AG10803 (cell line): ENCODE measurements at regions not wholly inside any gene's neighbourhood (a gene's known extent, or its start where the extent isn't known, plus 50 kb on each side); places are given as distances from the start of the nearest gene placed in this dataset.

ENCODE experiments used
- DNase-seq: peaks from one replicate; pipeline ENCODE4 v3.0.0; 2010; ENCODE audit warnings: low read depth
- H3K4me3 ChIP-seq: 2 replicates; pipeline ENCODE4 v1.5.1; 2011; ENCODE audit warnings: mild to moderate bottlenecking, low read length, control low read depth
- TF ChIP-seq, protein P1 (sequence below): conservative IDR thresholded peaks from 2 replicates; pipeline ENCODE4 v1.5.1; 2011; ENCODE audit warnings: mild to moderate bottlenecking, low read length, control low read depth, inconsistent platforms

DNA sequence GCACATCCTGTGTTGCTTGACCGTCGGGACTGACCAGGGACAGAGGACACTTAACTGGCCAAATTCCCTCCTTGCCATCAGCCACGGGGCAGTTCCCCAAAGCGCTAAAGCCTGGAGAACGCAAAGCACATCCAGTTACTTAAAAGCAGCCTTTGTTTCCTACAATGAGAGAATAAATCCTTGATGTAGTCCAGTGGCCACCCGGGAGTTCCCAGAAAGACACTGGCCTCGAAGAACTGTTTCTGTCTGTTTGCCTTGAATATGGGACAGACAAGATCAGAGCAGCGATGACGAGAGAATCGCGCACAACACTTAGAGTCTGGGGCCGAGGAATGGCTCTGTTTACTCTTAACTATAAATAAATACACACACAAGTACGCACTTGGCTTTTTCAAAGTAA, 102.2 kb downstream of the TNFAIP2 start:
- no peak overlapping the region for H3K4me3 ChIP-seq
- no peak for DNase-seq
- TF ChIP-seq, protein P1, sequence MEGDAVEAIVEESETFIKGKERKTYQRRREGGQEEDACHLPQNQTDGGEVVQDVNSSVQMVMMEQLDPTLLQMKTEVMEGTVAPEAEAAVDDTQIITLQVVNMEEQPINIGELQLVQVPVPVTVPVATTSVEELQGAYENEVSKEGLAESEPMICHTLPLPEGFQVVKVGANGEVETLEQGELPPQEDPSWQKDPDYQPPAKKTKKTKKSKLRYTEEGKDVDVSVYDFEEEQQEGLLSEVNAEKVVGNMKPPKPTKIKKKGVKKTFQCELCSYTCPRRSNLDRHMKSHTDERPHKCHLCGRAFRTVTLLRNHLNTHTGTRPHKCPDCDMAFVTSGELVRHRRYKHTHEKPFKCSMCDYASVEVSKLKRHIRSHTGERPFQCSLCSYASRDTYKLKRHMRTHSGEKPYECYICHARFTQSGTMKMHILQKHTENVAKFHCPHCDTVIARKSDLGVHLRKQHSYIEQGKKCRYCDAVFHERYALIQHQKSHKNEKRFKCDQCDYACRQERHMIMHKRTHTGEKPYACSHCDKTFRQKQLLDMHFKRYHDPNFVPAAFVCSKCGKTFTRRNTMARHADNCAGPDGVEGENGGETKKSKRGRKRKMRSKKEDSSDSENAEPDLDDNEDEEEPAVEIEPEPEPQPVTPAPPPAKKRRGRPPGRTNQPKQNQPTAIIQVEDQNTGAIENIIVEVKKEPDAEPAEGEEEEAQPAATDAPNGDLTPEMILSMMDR = no peak

GRCh38 chr14:103227094-103227768, 104.0 kb downstream of the TNFAIP2 start:
- TF ChIP-seq, protein P1 = no peak
- no peak overlapping the region for H3K4me3 ChIP-seq
- no peak for DNase-seq

DNA sequence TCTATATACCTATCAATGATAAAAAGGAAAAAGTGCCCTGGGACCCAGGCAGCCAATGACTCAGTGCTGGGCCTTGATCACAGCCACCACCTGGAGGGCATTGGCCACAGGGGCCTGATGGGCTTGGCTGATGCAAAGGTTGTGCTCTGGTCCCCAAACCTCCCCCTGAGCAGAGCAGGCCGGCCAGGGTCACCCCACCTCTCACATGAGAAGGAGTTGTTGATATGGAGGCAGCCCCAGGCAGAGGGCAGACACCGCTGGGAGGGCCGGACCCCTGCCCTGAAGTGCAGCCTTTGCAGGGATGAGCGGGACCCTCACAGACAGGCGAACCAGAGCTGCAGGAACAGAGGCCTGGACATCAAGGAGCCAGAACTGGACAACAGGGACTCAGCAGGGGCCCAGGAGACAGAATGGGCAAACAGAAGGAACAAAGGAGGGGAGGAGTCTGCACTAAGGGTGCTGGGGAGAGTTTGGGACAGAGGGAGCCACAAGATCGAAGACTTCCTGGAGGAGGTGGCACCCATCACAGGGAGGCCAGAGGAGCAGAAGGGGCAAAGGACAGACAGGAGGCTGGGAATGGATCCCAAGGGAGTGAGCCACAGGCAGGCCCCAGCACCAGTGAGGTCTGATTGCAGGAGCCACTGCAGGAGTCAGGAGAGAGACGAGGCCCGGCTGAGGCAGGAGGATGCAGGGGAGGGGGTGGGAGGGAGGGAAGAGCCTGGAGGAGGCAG, 105.0 kb downstream of the TNFAIP2 start:
- no peak overlapping the region for H3K4me3 ChIP-seq
- TF ChIP-seq, protein P1 = no peak
- DNase-seq = no peak

- TF ChIP-seq, protein P1 = no peak
- DNase-seq = no peak
- H3K4me3 ChIP-seq = no peak overlapping the region
Measured at GRCh38 chr14:103228866-103229265, 105.2 kb upstream of the EIF5 start.

GRCh38 chr14:103230021-103230420, 104.0 kb upstream of the EIF5 start:
- no peak overlapping the region for H3K4me3 ChIP-seq
- no peak for DNase-seq
- TF ChIP-seq, protein P1 = no peak

DNA sequence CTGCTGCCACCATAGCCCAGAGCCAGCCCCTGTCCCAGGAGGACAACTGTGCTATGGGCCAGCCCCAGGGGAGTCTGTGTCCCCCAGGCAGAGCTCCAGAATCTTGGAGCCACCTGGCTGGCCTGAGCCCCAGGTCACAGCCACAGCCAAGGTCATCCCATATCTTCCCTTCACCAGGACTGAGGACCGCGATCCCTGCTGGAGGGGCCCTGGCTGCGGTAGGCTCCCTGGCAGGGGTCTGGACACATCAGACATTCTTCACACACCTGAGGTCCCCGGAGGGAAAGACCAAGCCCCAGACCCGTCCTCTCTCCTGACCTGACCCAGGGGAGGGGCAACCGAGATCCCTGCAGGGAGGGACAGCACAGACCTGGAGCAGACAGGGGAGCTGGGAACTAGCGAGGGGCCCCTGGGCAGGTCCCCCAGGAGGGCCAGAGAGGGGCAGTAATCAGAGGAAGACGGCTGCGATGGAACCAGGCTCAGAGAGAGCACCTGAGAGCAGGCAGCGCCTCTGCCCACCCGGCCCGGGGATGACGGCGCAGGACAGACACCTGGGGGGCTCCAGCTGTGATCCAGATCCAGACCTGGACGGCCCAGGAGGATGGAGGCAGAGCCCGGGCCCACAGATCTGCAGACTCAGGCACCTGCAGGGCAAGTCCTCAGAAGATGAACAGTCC, 103.2 kb upstream of the EIF5 start:
- DNase-seq = no peak
- TF ChIP-seq, protein P1 = no peak
- no peak overlapping the region for H3K4me3 ChIP-seq
